IPS-18a (cell line): ENCODE measurements at regions not wholly inside any gene's neighbourhood (a gene's known extent, or its start where the extent isn't known, plus 50 kb on each side); places are given as distances from the start of the nearest gene placed in this dataset.

Experiments
- H3K27ac ChIP-seq: one replicate; pipeline ENCODE4 v1.5.1; 2013; ENCODE audit warnings: low read length
- H3K27me3 ChIP-seq: one replicate; pipeline ENCODE4 v1.6.1; 2013; ENCODE audit warnings: mild to moderate bottlenecking, low read length; ENCODE audit not compliant: control insufficient read depth, insufficient read depth
- H3K36me3 ChIP-seq: one replicate; pipeline ENCODE4 v1.6.1; 2013; ENCODE audit warnings: low read depth, low read length; ENCODE audit not compliant: control insufficient read depth
- H3K4me1 ChIP-seq: one replicate; pipeline ENCODE4 v1.6.1; 2013; ENCODE audit warnings: low read depth, low read length; ENCODE audit not compliant: control insufficient read depth
- H3K4me3 ChIP-seq: one replicate; pipeline ENCODE4 v1.5.1; 2013; ENCODE audit warnings: low read length
- H3K9ac ChIP-seq: one replicate; pipeline ENCODE4 v1.6.1; 2013; ENCODE audit warnings: mild to moderate bottlenecking, low read length, moderate library complexity
- H3K9me3 ChIP-seq: one replicate; pipeline ENCODE4 v1.6.1; 2013; ENCODE audit warnings: low read depth, low read length; ENCODE audit not compliant: control insufficient read depth

DNA sequence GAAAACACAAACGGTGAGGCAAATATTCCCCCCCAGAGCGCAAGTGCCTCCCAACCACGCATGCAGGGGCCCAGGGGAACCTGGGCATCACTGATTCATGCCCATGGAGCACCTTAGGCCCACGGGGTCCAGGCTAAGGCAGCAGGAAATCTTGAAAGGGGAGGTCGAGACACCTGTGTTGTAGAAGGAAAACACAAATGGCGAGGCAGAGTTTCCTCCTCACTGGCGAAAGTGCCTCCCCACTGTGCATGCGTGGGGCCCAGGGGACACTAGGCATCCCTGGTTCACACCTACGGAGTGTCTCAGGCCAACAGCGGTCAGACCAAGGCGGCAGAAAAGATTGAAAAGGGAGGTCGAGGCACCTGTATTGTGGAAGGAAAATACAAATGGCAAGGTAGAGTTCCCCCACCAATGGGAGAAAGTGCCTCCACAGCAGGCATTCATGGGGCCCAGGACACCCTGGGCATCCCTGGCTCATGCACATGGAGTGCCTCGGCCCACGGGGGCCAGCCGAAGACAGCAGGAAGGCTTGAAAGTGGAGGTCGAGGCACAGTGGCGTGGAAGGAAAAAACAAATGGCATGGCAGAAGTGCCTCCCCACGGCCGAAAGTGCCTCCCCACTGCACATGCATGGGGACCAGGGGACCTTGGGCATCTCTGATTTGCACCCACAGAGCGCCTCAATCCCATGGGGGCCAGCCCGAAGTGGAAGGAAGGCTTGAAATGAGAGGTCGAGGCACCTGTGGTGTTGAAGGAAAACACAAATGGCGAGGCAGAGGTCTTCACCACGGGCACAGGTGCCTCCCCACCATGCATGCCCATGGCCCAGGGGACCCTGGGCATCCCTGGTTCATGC, 368.8 kb downstream of the ALG10 start:
- H3K27me3 ChIP-seq = no peaks in the 10 kb centered on the region
- no peak overlapping the region for H3K27ac ChIP-seq
- H3K9me3 ChIP-seq = peaks cover 73% of the 10 kb centered on the region
- no peaks in the 10 kb centered on the region for H3K36me3 ChIP-seq
- H3K4me3 ChIP-seq = no peak overlapping the region
- H3K4me1 ChIP-seq = no peaks in the 10 kb centered on the region
- no peak overlapping the region for H3K9ac ChIP-seq

DNA sequence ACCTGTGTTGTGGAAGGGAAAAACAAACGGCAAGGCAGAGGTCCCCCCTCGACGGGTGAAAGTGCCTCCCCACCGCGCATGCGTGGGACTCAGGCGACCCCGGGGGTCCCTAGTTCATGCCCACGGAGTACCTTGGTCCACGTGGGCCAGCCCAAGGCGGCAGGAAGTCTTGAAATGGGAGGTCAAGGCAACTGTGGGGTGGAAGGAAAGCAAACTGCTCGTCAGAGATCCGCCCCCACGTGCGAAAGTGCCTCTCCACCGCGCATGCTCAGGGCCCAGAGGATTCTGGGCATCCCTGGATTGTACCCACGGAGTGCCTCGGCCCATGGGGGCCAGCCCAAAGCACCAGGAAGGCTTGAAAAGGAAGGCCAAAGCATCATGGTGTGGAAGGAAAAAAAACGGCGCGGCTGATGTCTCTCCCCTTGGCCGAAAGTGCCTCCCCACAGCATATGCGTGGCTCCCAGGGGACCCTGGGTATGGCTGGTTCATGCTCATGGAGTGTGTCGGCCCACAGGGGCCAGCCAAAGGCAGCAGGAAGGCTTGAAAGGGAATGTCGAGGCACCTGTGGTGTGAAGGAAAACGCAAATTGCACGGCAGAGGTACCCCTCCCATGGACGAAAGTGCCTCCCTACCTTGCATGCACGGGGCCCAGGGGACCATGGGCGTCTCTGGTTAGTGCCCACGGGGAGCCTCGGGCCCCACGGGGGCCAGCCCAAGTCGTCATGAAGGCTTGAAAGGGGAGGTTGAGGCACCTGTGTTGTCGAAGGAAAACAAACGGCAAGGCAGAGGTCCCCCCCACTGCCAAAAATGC, 369.7 kb downstream of the ALG10 start:
- H3K4me1 ChIP-seq = no peaks in the 10 kb centered on the region
- no peaks in the 10 kb centered on the region for H3K27me3 ChIP-seq
- no peak overlapping the region for H3K4me3 ChIP-seq
- no peak overlapping the region for H3K27ac ChIP-seq
- H3K9ac ChIP-seq = no peak overlapping the region
- peaks cover 71% of the 10 kb centered on the region for H3K9me3 ChIP-seq
- H3K36me3 ChIP-seq = no peaks in the 10 kb centered on the region

DNA sequence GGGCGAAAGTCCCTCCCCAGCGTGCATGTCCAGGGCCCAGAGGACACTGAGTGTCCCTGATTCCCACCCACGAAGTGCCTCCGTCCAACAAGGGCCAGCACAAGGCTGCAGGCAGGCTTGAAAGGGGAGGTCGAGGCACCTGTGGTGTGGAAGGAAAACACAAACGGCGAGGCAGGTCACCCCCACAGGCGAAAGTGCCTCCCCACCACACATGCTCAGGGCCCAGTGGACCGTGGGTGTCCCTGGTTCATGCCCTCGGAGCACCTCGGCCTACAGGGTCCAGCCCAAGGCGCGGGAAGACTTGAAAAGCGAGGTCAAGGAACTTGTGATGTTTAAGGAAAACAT, 370.4 kb downstream of the ALG10 start:
- peaks cover 74% of the 10 kb centered on the region for H3K9me3 ChIP-seq
- no peak overlapping the region for H3K9ac ChIP-seq
- H3K4me3 ChIP-seq = no peak overlapping the region
- no peaks in the 10 kb centered on the region for H3K4me1 ChIP-seq
- no peaks in the 10 kb centered on the region for H3K36me3 ChIP-seq
- H3K27me3 ChIP-seq = no peaks in the 10 kb centered on the region
- H3K27ac ChIP-seq = no peak overlapping the region

DNA sequence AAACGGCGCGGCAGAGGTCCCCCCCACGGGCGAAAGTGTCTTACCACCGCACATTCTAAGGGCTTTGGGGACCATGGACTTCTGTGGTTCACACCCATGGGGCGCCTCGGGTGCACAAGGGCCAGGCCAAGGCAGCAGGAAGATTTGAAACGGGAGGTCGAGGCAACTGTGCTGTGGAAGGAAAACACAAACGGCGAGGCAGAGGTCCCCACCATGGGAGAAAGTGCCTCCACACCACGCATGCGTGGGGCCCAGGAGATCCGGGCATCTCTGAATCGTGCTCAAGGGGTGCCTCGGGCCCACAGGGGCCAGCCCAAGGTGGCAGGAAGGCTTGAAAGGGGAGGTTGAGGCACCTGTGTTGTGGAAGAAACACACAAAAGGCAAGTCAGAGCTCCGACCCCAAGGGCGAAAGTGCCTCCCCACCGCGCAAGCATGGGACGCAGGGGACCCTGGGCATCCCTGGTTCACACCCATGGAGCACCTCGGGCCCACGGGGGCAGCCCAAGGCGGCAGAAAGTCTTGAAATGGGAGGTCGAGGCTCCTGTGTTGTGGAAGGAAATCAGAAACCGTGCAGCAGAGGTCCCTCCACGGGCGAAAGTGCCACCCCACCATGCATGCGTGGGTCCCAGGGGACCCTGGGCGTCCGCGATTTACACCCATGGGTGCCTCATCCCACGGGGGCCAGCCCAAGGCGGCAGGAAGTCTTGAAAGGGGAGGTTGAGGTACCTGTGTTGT, 371.0 kb downstream of the ALG10 start:
- no peak overlapping the region for H3K4me3 ChIP-seq
- H3K9ac ChIP-seq = no peak overlapping the region
- no peaks in the 10 kb centered on the region for H3K4me1 ChIP-seq
- no peak overlapping the region for H3K27ac ChIP-seq
- H3K9me3 ChIP-seq = peaks cover 76% of the 10 kb centered on the region
- H3K27me3 ChIP-seq = no peaks in the 10 kb centered on the region
- no peaks in the 10 kb centered on the region for H3K36me3 ChIP-seq

DNA sequence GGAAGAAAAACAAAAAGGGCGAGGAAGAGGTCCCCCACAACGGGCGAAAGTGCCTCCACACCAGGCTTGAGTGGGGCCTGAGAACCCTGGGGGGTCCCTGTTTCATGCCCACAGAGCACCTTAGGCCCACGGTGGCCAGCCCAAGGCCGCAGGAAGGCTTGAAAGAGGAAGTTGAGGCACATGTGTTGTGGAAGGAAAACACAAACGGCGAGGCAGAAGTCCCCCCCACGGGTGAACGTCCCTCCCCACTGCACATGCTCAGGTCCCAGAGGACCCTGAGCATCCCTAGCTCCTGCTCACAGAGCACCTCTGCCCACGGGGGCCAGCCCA, 371.5 kb downstream of the ALG10 start:
- peaks cover 79% of the 10 kb centered on the region for H3K9me3 ChIP-seq

DNA sequence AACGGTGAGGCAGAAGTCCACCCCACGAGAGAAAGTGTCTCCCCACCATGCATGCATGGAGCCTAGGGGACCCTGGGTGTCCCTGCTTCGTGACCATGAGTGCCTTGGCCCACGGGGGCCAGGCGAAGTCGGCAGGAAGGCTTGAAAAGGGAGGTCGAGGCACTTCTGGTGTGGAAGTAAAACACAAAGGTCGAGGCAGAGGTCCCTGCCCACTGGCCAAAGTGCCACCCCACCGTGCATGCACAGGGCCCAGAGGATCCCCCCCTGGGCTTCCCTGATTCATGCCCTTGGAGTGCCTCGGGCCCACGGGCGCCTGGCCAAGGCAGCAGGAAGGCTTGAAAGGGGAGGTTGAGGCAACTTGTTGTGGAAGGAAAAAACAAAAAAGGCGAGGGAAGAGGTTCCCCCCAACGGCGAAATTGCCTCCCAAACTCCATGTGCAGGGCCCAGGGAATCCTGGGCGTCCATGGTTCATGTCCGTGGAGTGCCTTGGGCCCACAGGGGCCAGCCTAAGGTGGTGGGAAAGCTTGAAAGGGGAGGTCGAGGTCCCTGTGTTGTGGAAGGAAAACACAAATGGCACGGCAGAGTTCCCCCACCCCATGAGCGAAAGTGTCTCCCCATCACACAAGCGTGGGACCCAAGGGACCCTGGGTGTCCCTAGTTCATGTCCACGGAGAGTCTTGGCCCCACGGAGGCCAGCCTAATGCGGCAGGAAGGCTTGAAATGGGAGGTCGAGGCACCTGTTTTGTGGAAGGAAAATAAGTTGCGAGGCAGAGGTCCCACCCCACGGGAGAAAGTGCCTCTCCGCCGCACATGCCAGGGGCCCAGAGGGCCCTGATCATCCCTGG, 372.1 kb downstream of the ALG10 start:
- H3K9me3 ChIP-seq = peaks cover 80% of the 10 kb centered on the region
- no peak overlapping the region for H3K9ac ChIP-seq
- no peaks in the 10 kb centered on the region for H3K4me1 ChIP-seq
- H3K27ac ChIP-seq = no peak overlapping the region
- no peaks in the 10 kb centered on the region for H3K36me3 ChIP-seq
- H3K27me3 ChIP-seq = no peaks in the 10 kb centered on the region
- H3K4me3 ChIP-seq = no peak overlapping the region

More for the DNA sequence above, 371.5 kb downstream of the ALG10 start:
- Histone ChIP-seq H3K4me3 (no peak overlapping the region), H3K36me3 (no peaks in the 10 kb centered on the region), H3K4me1 (no peaks in the 10 kb centered on the region), H3K9ac (no peak overlapping the region), H3K27ac (no peak overlapping the region), H3K27me3 (no peaks in the 10 kb centered on the region)

DNA sequence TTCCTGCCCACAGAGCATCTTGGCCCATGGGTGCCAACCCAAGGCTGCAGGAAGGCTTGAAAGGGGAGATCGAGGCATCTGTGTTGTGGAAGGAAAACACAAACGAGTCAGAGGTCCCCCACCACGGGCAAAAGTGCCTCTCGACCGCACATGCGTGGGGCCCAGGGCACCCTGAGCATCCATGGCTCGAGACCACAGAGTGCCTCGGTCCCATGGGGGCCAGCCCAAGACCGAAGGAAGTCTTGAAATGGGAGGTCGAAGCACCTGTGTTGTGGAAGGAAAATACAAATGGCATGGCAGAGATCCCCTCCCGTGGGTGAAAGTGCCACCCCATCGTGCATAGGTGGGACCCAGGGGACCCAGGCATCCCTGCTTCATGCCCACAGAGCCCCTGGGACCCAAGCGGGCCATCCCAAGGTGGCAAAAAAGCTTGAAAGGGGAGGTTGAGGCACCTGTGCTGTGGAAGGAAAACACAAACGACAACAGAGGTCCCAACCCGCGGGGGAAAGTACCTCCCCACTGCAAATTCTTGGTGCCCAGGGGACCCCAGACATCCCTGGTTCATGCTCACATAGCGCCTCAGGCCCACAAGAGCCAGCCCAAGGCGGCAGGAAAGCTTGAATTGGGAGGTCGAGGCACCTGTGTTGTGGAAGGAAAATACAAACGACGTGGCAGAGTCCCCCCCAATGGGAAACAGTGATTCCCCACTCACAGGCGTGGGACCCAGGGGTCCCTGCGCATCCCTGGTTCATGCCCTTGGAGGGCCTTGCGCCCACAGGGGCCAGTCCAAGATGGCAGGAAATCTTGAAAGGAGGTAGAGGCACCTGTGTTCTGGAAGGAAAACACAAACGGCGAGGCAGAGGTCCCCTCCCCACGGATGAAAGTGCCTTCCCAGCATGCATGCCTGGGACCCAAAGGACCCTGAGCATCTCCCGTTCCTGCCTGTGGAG, 373.0 kb downstream of the ALG10 start:
- H3K27ac ChIP-seq = no peak overlapping the region
- no peaks in the 10 kb centered on the region for H3K4me1 ChIP-seq
- peaks cover 84% of the 10 kb centered on the region for H3K9me3 ChIP-seq
- no peaks in the 10 kb centered on the region for H3K36me3 ChIP-seq
- H3K27me3 ChIP-seq = no peaks in the 10 kb centered on the region
- no peak overlapping the region for H3K4me3 ChIP-seq
- H3K9ac ChIP-seq = no peak overlapping the region

DNA sequence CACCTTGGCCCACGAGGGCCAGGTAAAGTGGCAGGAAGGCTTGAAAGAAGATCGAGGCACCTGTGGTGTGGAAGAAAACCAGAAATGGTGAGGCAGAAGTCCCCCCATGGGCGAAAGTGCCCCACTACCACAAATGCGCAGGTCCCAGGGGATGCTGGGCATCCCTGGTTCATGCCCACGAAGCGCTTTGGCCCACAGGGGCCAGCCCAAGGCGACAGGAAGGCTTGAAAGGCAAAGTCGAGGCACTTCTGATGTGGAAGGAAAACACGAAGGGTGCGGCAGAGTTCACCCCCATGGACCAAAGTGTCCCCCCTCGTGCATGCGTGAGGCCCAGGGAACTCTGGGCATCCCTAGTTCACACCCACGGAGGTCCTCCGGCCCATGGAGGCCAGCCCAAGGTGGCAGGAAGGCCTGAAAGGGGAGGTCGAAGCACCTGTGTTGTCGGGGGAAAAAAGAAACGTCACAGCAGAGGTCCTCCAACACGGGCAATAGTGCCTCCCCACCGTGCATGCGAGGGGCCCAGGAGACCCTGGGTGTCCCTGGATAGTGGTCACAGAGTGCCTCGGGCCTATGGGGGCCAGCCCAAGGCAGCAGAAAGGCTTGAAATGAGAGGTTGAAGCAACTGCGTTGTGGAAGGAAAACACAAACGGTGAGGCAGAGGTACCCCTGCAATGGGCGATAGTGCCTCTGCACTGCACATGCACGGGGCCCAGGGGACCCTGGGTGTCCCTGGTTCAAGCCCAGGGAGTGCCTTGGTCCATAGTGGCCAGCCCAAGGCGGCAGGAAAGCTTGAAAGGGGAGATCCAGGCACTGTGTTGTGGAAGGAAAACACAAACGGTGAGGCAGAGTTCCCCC, 373.9 kb downstream of the ALG10 start:
- Histone ChIP-seq H3K27ac (no peak overlapping the region), H3K4me3 (no peak overlapping the region), H3K27me3 (no peaks in the 10 kb centered on the region), H3K9ac (no peak overlapping the region), H3K36me3 (no peaks in the 10 kb centered on the region), H3K4me1 (no peaks in the 10 kb centered on the region), H3K9me3 (peaks cover 83% of the 10 kb centered on the region)

DNA sequence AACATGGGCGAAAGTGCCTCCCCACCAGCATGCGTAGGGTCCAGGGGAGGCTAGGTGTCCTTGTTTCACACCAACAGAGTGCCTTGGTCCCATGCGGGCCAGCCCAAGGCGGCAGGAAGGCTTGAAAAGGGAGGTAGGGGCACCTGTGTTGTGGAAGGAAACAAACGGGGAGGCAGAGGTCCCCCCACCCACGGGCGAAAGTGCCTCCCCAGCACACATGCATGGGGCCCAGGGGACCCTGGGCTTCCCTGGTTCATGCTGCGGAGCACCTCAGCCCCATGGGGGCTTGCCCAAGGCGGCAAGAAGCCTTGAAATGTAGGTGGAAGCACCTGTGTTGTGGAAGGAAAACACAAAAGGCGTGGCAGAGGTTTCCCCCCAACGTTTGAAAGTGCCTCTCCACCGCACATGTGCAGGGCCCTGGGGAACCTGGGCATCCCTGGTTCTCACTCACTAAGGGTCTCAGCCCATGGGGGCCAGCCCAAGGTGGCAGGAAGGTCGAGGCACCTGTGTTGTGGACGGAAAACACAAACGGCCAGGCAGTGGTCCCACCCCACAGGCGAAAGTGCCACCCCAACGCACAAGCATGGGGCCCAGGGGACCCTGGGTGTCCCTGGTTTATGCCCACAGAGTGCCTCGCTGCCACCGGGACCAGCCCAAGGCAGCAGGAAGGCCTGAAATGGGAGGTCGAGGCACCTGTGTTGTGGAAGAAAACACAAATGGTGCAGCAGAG, 374.7 kb downstream of the ALG10 start:
- Histone ChIP-seq H3K9ac (no peak overlapping the region), H3K9me3 (peaks cover 83% of the 10 kb centered on the region), H3K27ac (no peak overlapping the region), H3K4me3 (no peak overlapping the region), H3K4me1 (no peaks in the 10 kb centered on the region), H3K36me3 (no peaks in the 10 kb centered on the region), H3K27me3 (no peaks in the 10 kb centered on the region)
